Liver (tissue), 7 donors: ENCODE measurements at regions not wholly inside any gene's neighbourhood (a gene's known extent, or its start where the extent isn't known, plus 50 kb on each side); places are given as distances from the start of the nearest gene placed in this dataset.

Experiments
- DNase-seq: peaks from one replicate; pipeline ENCODE4 v3.0.0-alpha.2; 2017; ENCODE audit warnings: low spot score
- H3K27ac ChIP-seq, 2 donors: one replicate each; pipeline ENCODE4 v1.7.0; 2013; ENCODE audit warnings: inconsistent platforms in 2 of 2, low read length in 2 of 2, control low read depth in 1 of 2, low read depth in 1 of 2, mild to moderate bottlenecking in 1 of 2
- H3K27me3 ChIP-seq, 4 donors: one replicate each; pipeline versions ENCODE4 v1.6.1 to v1.7.0; 2013; ENCODE audit warnings: low read length in 3 of 4, inconsistent platforms in 1 of 4, mild to moderate bottlenecking in 1 of 4, moderate library complexity in 1 of 4; ENCODE audit not compliant: control insufficient read depth in 4 of 4, insufficient read depth in 4 of 4
- H3K36me3 ChIP-seq, 4 donors: one replicate each; pipeline versions ENCODE4 v1.6.1 to v1.7.0; 2013; ENCODE audit warnings: low read length in 3 of 4, mild to moderate bottlenecking in 3 of 4, low read depth in 1 of 4, moderate library complexity in 1 of 4; ENCODE audit not compliant: control insufficient read depth in 4 of 4, insufficient read depth in 3 of 4
- H3K4me1 ChIP-seq, 4 donors: one replicate each; pipeline versions ENCODE4 v1.6.1 to v1.7.0; 2013; ENCODE audit warnings: low read length in 3 of 4, mild to moderate bottlenecking in 3 of 4, moderate library complexity in 1 of 4; ENCODE audit not compliant: control insufficient read depth in 4 of 4, insufficient read depth in 4 of 4
- H3K4me3 ChIP-seq, 3 donors: one replicate each; pipeline versions ENCODE4 v1.6.1 to v1.7.0; 2013; ENCODE audit warnings: low read length in 3 of 3, control low read depth in 1 of 3, low read depth in 1 of 3, mild to moderate bottlenecking in 1 of 3
- H3K9ac ChIP-seq, 2 donors: one replicate each; pipeline ENCODE4 v1.7.0; 2013; ENCODE audit warnings: low read length in 2 of 2, mild to moderate bottlenecking in 2 of 2, moderate library complexity in 2 of 2, control low read depth in 1 of 2, low read depth in 1 of 2
- H3K9me3 ChIP-seq, 4 donors: one replicate each; pipeline versions ENCODE4 v1.6.1 to v1.7.0; 2013; ENCODE audit warnings: low read length in 3 of 4; ENCODE audit not compliant: control insufficient read depth in 4 of 4
- EGR1 ChIP-seq, 2 donors: IDR thresholded peaks; 2 replicates each; pipeline ENCODE4 v1.6.1; 2016 to 2018; ENCODE audit warnings: antibody characterized with exemption in 2 of 2, low read depth in 2 of 2
- FOXA2 ChIP-seq: IDR thresholded peaks from 2 replicates; pipeline ENCODE4 v1.6.1; 2016; ENCODE audit warnings: antibody characterized with exemption
- GABPA ChIP-seq, 2 donors: IDR thresholded peaks in 1 of 2; conservative IDR thresholded peaks in 1 of 2; 2 replicates each; pipeline ENCODE4 v1.6.1; 2016; ENCODE audit warnings: antibody characterized with exemption in 2 of 2, mild to moderate bottlenecking in 1 of 2, moderate library complexity in 1 of 2
- HNF4A ChIP-seq, 2 donors: conservative IDR thresholded peaks; 2 replicates each; pipeline ENCODE4 v1.6.1; 2016; ENCODE audit warnings: antibody characterized with exemption in 2 of 2, mild to moderate bottlenecking in 2 of 2
- HNF4G ChIP-seq: IDR thresholded peaks from 2 replicates; pipeline ENCODE4 v1.6.1; 2016; ENCODE audit warnings: antibody characterized with exemption
- JUND ChIP-seq, 2 donors: IDR thresholded peaks; 2 replicates each; pipeline ENCODE4 v1.6.1; 2016; ENCODE audit warnings: antibody characterized with exemption in 2 of 2
- NR2F2 ChIP-seq: IDR thresholded peaks from 2 replicates; pipeline ENCODE4 v1.6.1; 2016; ENCODE audit warnings: antibody characterized with exemption
- RAD21 ChIP-seq, 2 donors: IDR thresholded peaks; 2 replicates each; pipeline ENCODE4 v1.6.1; 2016; ENCODE audit warnings: antibody characterized with exemption in 2 of 2, mild to moderate bottlenecking in 2 of 2
- RXRA ChIP-seq, 2 donors: IDR thresholded peaks; 2 replicates each; pipeline ENCODE4 v1.6.1; 2017 to 2018; ENCODE audit warnings: antibody characterized with exemption in 2 of 2, mild to moderate bottlenecking in 1 of 2
- TAF1 ChIP-seq: conservative IDR thresholded peaks from 2 replicates; pipeline ENCODE4 v1.6.1; 2016; ENCODE audit warnings: antibody characterized with exemption, mild to moderate bottlenecking
- YY1 ChIP-seq: IDR thresholded peaks from 2 replicates; pipeline ENCODE4 v1.6.1; 2016; ENCODE audit warnings: antibody characterized with exemption, mild to moderate bottlenecking
- WGBS: extraction: QIAGEN DNeasy Blood & Tissue Kit; methylation state at CpG from one replicate; pipeline ENCODE4 v1.1.7; 2013; 5-methylcytosine and 5-hydroxymethylcytosine counted together
- TF ChIP-seq, protein P1 (sequence below): IDR thresholded peaks from 2 replicates; pipeline ENCODE4 v1.6.1; 2016; ENCODE audit warnings: antibody characterized with exemption, mild to moderate bottlenecking
- TF ChIP-seq, protein P2 (sequence below): IDR thresholded peaks from 2 replicates; pipeline ENCODE4 v1.6.1; 2016; ENCODE audit warnings: antibody characterized with exemption
- TF ChIP-seq, protein P3 (sequence below): IDR thresholded peaks from 2 replicates; pipeline ENCODE4 v1.6.1; 2016; ENCODE audit warnings: antibody characterized with exemption
- donor health status: healthy.
- donor health status: healthy.
- donor health status: healthy.
- donor health status: healthy.

DNA sequence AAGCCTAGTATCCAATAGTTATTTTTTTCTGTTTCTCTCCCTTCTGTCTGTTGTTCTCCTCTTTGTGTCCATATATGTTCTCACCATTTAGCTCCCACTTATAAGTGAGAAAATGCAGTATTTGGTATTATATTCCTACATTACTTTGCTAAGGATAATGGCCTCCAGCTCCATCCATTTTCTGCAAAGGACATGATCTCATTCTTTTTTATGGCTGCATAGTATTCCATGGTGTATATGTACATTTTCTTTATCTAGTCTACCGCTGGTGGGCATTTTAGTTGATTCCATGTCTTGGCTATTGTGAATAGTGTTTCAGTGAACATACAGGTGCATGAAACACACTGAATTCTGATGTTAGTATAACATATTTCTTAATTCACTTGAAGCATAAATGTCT, 348.9 kb upstream of the TRPC7 start:
- Histone ChIP-seq H3K27ac (no peak overlapping the region), H3K4me1 (no peaks in the 10 kb centered on the region), H3K27me3 (no peaks in the 10 kb centered on the region), H3K9me3 (no peaks in the 10 kb centered on the region), H3K36me3 (no peaks in the 10 kb centered on the region), H3K9ac (no peak overlapping the region), H3K4me3 (no peak overlapping the region)
- no peak for DNase-seq
- TF ChIP-seq EGR1 (IDR thresholded peaks at IDR 0.05; ENCODE audit: low read depth in 2 of 2) (no peak), HNF4G (no peak), HNF4A (conservative IDR thresholded peaks at IDR 0.05) (no peak), NR2F2 (no peak), RXRA (IDR thresholded peaks at IDR 0.05) (no peak), GABPA (IDR thresholded peaks at IDR 0.05 in 1 of 2, conservative IDR thresholded peaks at IDR 0.05 in 1 of 2) (no peak), FOXA2 (no peak), YY1 (no peak)
- TF ChIP-seq, protein P1, sequence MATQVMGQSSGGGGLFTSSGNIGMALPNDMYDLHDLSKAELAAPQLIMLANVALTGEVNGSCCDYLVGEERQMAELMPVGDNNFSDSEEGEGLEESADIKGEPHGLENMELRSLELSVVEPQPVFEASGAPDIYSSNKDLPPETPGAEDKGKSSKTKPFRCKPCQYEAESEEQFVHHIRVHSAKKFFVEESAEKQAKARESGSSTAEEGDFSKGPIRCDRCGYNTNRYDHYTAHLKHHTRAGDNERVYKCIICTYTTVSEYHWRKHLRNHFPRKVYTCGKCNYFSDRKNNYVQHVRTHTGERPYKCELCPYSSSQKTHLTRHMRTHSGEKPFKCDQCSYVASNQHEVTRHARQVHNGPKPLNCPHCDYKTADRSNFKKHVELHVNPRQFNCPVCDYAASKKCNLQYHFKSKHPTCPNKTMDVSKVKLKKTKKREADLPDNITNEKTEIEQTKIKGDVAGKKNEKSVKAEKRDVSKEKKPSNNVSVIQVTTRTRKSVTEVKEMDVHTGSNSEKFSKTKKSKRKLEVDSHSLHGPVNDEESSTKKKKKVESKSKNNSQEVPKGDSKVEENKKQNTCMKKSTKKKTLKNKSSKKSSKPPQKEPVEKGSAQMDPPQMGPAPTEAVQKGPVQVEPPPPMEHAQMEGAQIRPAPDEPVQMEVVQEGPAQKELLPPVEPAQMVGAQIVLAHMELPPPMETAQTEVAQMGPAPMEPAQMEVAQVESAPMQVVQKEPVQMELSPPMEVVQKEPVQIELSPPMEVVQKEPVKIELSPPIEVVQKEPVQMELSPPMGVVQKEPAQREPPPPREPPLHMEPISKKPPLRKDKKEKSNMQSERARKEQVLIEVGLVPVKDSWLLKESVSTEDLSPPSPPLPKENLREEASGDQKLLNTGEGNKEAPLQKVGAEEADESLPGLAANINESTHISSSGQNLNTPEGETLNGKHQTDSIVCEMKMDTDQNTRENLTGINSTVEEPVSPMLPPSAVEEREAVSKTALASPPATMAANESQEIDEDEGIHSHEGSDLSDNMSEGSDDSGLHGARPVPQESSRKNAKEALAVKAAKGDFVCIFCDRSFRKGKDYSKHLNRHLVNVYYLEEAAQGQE: no peak
- TF ChIP-seq, protein P2, sequence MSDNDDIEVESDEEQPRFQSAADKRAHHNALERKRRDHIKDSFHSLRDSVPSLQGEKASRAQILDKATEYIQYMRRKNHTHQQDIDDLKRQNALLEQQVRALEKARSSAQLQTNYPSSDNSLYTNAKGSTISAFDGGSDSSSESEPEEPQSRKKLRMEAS: no peak
- 85% methylated on average over 1 of the region's 1 CpG for WGBS

DNA sequence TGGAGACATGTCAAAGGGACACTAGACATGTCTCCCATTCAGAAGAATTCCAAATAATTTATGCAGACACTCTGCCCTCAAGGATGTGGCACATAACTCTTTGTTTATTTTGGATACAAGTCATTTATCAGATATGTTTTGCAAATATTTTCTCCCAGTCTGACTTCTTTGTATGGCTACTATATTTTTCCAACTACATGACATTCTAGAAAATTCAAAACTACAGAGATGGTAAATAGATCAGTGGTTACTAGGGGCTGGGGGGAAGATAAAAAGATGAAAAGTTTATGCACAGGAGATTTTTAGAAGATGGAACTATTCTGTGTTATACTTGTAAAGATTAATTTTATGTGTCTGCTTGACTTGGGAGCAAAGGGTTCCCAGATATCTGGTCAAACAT, 347.3 kb upstream of the TRPC7 start:
- TF ChIP-seq, protein P2: no peak
- DNase-seq: no peak
- H3K4me3 ChIP-seq: no peak overlapping the region
- H3K9me3 ChIP-seq: no peaks in the 10 kb centered on the region
- no peaks in the 10 kb centered on the region for H3K4me1 ChIP-seq
- H3K27ac ChIP-seq: no peak overlapping the region
- H3K36me3 ChIP-seq: no peaks in the 10 kb centered on the region
- no peaks in the 10 kb centered on the region for H3K27me3 ChIP-seq
- H3K9ac ChIP-seq: no peak overlapping the region

DNA sequence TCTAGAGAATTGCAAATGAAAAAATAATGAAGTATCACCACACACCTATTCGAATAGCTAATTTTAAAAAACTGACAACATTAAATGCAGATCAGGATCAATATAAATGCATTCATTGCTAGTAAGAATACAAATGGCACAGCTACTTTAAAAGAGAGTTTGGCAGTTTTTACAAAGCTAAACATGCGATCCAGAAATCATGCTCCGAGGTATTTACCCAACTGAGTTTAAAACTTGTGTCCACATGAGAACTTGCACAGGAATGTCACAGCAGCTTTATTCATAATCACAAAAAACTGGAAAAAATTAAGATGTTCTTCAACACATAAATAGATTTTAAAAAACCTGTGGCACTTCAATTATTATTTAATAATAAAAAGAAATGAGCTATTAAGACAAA, 345.5 kb upstream of the TRPC7 start:
- H3K4me1 ChIP-seq: no peaks in the 10 kb centered on the region
- H3K27me3 ChIP-seq: no peaks in the 10 kb centered on the region
- no peak overlapping the region for H3K27ac ChIP-seq
- H3K4me3 ChIP-seq: no peak overlapping the region
- DNase-seq: no peak
- H3K9me3 ChIP-seq: no peaks in the 10 kb centered on the region
- 78% methylated on average over 3 of the region's 3 CpGs for WGBS
- no peak for TF ChIP-seq FOXA2
- TF ChIP-seq JUND (IDR thresholded peaks at IDR 0.05): no peak
- TF ChIP-seq, protein P2: no peak
- TF ChIP-seq RXRA (IDR thresholded peaks at IDR 0.05): no peak
- no peak for TF ChIP-seq EGR1 (IDR thresholded peaks at IDR 0.05; ENCODE audit: low read depth in 2 of 2)
- no peak for TF ChIP-seq HNF4A (conservative IDR thresholded peaks at IDR 0.05)
- TF ChIP-seq RAD21 (IDR thresholded peaks at IDR 0.05): no peak
- no peak for TF ChIP-seq TAF1
- TF ChIP-seq, protein P3, sequence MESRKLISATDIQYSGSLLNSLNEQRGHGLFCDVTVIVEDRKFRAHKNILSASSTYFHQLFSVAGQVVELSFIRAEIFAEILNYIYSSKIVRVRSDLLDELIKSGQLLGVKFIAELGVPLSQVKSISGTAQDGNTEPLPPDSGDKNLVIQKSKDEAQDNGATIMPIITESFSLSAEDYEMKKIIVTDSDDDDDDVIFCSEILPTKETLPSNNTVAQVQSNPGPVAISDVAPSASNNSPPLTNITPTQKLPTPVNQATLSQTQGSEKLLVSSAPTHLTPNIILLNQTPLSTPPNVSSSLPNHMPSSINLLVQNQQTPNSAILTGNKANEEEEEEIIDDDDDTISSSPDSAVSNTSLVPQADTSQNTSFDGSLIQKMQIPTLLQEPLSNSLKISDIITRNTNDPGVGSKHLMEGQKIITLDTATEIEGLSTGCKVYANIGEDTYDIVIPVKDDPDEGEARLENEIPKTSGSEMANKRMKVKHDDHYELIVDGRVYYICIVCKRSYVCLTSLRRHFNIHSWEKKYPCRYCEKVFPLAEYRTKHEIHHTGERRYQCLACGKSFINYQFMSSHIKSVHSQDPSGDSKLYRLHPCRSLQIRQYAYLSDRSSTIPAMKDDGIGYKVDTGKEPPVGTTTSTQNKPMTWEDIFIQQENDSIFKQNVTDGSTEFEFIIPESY: no peak
- TF ChIP-seq, protein P1: no peak
- TF ChIP-seq HNF4G: no peak
- TF ChIP-seq YY1: no peak
- H3K9ac ChIP-seq: no peak overlapping the region
- H3K36me3 ChIP-seq: no peaks in the 10 kb centered on the region
